Neural progenitor cell (in vitro differentiated cells): ENCODE measurements at regions not wholly inside any gene's neighbourhood (a gene's known extent, or its start where the extent isn't known, plus 50 kb on each side); places are given as distances from the start of the nearest gene placed in this dataset.

Experiments used
- DNase-seq: peaks from one replicate; pipeline ENCODE4 v3.0.0-alpha.2; 2016; ENCODE audit warnings: low spot score
- H2AFZ ChIP-seq: fragments of 200-600 bp; sonication (generic); replicated peaks from 2 replicates; pipeline ENCODE4 v1.6.1; 2016; ENCODE audit warnings: antibody characterized with exemption
- H3F3A ChIP-seq: fragments of 200-600 bp; sonication (generic); 2 replicates; pipeline ENCODE4 v1.6.1; 2016; ENCODE audit warnings: antibody characterized with exemption, low read depth
- H3K27ac ChIP-seq: fragments of 200-600 bp; sonication (generic); 2 replicates; pipeline ENCODE4 v1.5.1; 2016; ENCODE audit warnings: mild to moderate bottlenecking
- H3K27me3 ChIP-seq: fragments of 200-600 bp; sonication (generic); 2 replicates; pipeline ENCODE4 v1.6.1; 2016; ENCODE audit warnings: mild to moderate bottlenecking, moderate library complexity
- H3K36me3 ChIP-seq: fragments of 200-600 bp; sonication (generic); 2 replicates; pipeline ENCODE4 v1.5.1; 2016
- H3K4me1 ChIP-seq: fragments of 200-600 bp; sonication (generic); 2 replicates; pipeline ENCODE4 v1.6.1; 2016; ENCODE audit warnings: mixed run types
- H3K4me2 ChIP-seq: fragments of 200-600 bp; sonication (generic); 2 replicates; pipeline ENCODE4 v1.6.1; 2016
- H3K4me3 ChIP-seq: fragments of 200-600 bp; sonication (generic); 2 replicates; pipeline ENCODE4 v1.5.1; 2016
- H3K79me2 ChIP-seq: fragments of 200-600 bp; sonication (generic); 2 replicates; pipeline ENCODE4 v1.6.1; 2016; ENCODE audit warnings: low read depth
- H3K9ac ChIP-seq: fragments of 200-600 bp; sonication (generic); 2 replicates; pipeline ENCODE4 v1.6.1; 2016
- H3K9me3 ChIP-seq: fragments of 200-600 bp; sonication (generic); 2 replicates; pipeline ENCODE4 v1.5.1; 2016; ENCODE audit warnings: low read depth
- H4K20me1 ChIP-seq: fragments of 200-600 bp; sonication (generic); 2 replicates; pipeline ENCODE4 v1.6.1; 2016; ENCODE audit warnings: low read depth
- H3K27ac Mint-ChIP-seq: 3 replicates; pipeline ENCODE4 v1.8.0; 2021; ENCODE audit warnings: mixed read lengths
- H3K27me3 Mint-ChIP-seq: 2 replicates; pipeline ENCODE4 v1.8.0; 2022; ENCODE audit warnings: low read depth, mild to moderate bottlenecking, inconsistent platforms, moderate library complexity, mixed read lengths; ENCODE audit not compliant: insufficient read depth
- H3K36me3 Mint-ChIP-seq: 3 replicates; pipeline ENCODE4 v1.8.0; 2021; ENCODE audit warnings: mixed read lengths
- H3K4me1 Mint-ChIP-seq: 3 replicates; pipeline ENCODE4 v1.8.0; 2021; ENCODE audit warnings: mixed read lengths
- H3K4me3 Mint-ChIP-seq: 3 replicates; pipeline ENCODE4 v1.8.0; 2021; ENCODE audit warnings: mild to moderate bottlenecking, moderate library complexity, mixed read lengths
- H3K9me3 Mint-ChIP-seq: 3 replicates; pipeline ENCODE4 v1.8.0; 2020; ENCODE audit warnings: mixed read lengths
- EZH2 ChIP-seq: fragments of 200-600 bp; sonication (generic); IDR thresholded peaks from 2 replicates; pipeline ENCODE4 v1.6.1; 2017; ENCODE audit warnings: antibody characterized with exemption, mild to moderate bottlenecking, moderate library complexity
- EZH2phosphoT487 ChIP-seq: fragments of 200-600 bp; sonication (generic); IDR thresholded peaks from 2 replicates; pipeline ENCODE4 v1.6.1; 2017; ENCODE audit warnings: antibody characterized with exemption
- TF ChIP-seq, protein P1 (sequence below): fragments of 200-600 bp; sonication (generic); IDR thresholded peaks from 2 replicates; pipeline ENCODE4 v1.5.1; 2017; ENCODE audit warnings: antibody characterized with exemption, mild to moderate bottlenecking

DNA sequence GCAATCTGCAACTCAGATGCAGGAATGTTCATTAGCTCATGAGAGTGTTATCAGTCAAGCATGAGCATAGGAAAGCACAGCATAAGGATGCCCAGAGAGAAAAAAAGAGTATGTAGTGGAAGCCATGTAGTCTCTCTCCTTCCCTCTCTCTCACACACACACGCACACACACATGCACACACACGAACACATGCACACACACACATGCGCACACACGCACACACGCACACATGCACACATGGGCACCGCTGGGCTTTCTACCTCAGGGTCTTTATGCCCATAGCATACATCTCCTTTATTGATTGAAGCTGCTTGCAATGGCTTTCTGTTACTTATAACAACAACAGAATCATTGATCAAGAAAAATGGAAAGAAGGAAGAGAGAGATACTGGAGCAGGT, 240.9 kb downstream of the ETNK1 start:
- Mint-ChIP-seq H3K4me3 (no peak overlapping the region), H3K36me3 (no peaks in the 10 kb centered on the region), H3K9me3 (no peaks in the 10 kb centered on the region), H3K27ac (no peak overlapping the region), H3K4me1 (peaks cover 3% of the 10 kb centered on the region), H3K27me3 (no peaks in the 10 kb centered on the region)
- H3K79me2 ChIP-seq = no peaks in the 10 kb centered on the region
- DNase-seq = no peak
- TF ChIP-seq EZH2phosphoT487 (no peak), EZH2 (no peak)
- TF ChIP-seq, protein P1, sequence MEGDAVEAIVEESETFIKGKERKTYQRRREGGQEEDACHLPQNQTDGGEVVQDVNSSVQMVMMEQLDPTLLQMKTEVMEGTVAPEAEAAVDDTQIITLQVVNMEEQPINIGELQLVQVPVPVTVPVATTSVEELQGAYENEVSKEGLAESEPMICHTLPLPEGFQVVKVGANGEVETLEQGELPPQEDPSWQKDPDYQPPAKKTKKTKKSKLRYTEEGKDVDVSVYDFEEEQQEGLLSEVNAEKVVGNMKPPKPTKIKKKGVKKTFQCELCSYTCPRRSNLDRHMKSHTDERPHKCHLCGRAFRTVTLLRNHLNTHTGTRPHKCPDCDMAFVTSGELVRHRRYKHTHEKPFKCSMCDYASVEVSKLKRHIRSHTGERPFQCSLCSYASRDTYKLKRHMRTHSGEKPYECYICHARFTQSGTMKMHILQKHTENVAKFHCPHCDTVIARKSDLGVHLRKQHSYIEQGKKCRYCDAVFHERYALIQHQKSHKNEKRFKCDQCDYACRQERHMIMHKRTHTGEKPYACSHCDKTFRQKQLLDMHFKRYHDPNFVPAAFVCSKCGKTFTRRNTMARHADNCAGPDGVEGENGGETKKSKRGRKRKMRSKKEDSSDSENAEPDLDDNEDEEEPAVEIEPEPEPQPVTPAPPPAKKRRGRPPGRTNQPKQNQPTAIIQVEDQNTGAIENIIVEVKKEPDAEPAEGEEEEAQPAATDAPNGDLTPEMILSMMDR = no peak
- H3K4me2 ChIP-seq = no peak overlapping the region
- no peaks in the 10 kb centered on the region for H3F3A ChIP-seq
- no peaks in the 10 kb centered on the region for H3K27me3 ChIP-seq
- H3K9me3 ChIP-seq = no peaks in the 10 kb centered on the region
- H3K4me1 ChIP-seq = peaks cover 6% of the 10 kb centered on the region
- no peak overlapping the region for H3K4me3 ChIP-seq
- no peak overlapping the region for H3K27ac ChIP-seq
- no peak overlapping the region for H3K9ac ChIP-seq
- H2AFZ ChIP-seq = no peak overlapping the region
- H4K20me1 ChIP-seq = no peaks in the 10 kb centered on the region
- no peaks in the 10 kb centered on the region for H3K36me3 ChIP-seq

DNA sequence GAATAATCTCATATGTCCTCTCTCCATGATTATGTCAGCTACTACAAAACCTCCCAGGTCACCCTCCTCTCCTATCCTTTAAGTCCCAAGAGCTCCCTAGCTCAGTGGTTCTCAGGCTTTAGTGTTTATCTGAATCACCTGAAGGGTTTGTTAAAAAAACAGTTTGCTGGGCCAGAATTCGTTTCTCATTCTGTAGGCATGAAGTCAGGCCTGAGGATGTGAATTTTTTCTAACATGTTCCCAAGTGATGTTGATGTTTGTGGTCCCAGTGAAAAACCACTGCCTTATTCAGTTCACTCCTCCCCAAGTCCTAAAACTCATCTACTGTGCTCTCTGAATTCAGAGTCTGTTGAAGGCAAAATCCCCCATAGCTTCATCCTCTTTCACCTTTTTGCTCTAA, 241.4 kb downstream of the ETNK1 start:
- H3K27me3 Mint-ChIP-seq = no peaks in the 10 kb centered on the region
- no peaks in the 10 kb centered on the region for H3K9me3 Mint-ChIP-seq
- no peak overlapping the region for H3K9ac ChIP-seq
- H3K9me3 ChIP-seq = no peaks in the 10 kb centered on the region
- no peak overlapping the region for H3K4me2 ChIP-seq
- H4K20me1 ChIP-seq = no peaks in the 10 kb centered on the region
- H3F3A ChIP-seq = no peaks in the 10 kb centered on the region
- TF ChIP-seq, protein P1 = no peak
- TF ChIP-seq EZH2phosphoT487 = no peak
- no peak for TF ChIP-seq EZH2
- no peak overlapping the region for H3K27ac ChIP-seq
- no peaks in the 10 kb centered on the region for H3K36me3 ChIP-seq
- H3K27ac Mint-ChIP-seq = no peak overlapping the region
- no peak overlapping the region for H3K4me3 ChIP-seq
- DNase-seq = no peak
- no peaks in the 10 kb centered on the region for H3K36me3 Mint-ChIP-seq
- H2AFZ ChIP-seq = no peak overlapping the region
- H3K79me2 ChIP-seq = no peaks in the 10 kb centered on the region
- no peaks in the 10 kb centered on the region for H3K4me1 Mint-ChIP-seq
- H3K4me1 ChIP-seq = peaks cover under 1% of the 10 kb centered on the region
- H3K4me3 Mint-ChIP-seq = no peak overlapping the region
- no peaks in the 10 kb centered on the region for H3K27me3 ChIP-seq

DNA sequence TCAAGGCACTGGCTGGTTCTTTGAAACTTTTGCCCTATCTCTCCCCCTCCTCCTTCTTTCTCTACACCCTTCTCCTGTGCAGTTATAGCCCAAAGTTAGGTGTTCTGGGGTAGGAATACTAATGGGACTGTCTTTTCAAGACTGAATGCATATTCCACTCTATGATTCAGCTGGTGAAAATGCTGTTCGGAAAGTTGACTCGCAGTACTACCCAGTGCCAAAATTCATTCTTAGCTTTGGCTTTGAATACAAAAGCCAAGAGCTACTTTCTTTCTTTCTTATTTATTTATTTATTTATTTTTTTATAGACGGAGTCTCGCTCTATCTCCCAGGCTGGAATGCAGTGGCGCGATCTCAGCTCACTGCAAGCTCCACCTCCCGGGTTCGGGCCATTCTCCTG, 249.2 kb downstream of the ETNK1 start:
- Histone ChIP-seq H3K27ac (no peak overlapping the region), H3K27me3 (no peaks in the 10 kb centered on the region), H3K9me3 (no peaks in the 10 kb centered on the region), H3K36me3 (no peaks in the 10 kb centered on the region), H3K4me1 (no peaks in the 10 kb centered on the region), H2AFZ (no peak overlapping the region), H3K9ac (no peak overlapping the region), H4K20me1 (no peaks in the 10 kb centered on the region), H3K4me2 (no peak overlapping the region), H3K4me3 (no peak overlapping the region), H3F3A (no peaks in the 10 kb centered on the region), H3K79me2 (no peaks in the 10 kb centered on the region)
- Mint-ChIP-seq H3K27me3 (peaks cover 3% of the 10 kb centered on the region), H3K27ac (no peak overlapping the region), H3K36me3 (no peaks in the 10 kb centered on the region), H3K4me1 (no peaks in the 10 kb centered on the region), H3K9me3 (no peaks in the 10 kb centered on the region), H3K4me3 (no peak overlapping the region)
- DNase-seq = no peak
- TF ChIP-seq, protein P1 = no peak
- TF ChIP-seq EZH2 = no peak
- TF ChIP-seq EZH2phosphoT487 = no peak

DNA sequence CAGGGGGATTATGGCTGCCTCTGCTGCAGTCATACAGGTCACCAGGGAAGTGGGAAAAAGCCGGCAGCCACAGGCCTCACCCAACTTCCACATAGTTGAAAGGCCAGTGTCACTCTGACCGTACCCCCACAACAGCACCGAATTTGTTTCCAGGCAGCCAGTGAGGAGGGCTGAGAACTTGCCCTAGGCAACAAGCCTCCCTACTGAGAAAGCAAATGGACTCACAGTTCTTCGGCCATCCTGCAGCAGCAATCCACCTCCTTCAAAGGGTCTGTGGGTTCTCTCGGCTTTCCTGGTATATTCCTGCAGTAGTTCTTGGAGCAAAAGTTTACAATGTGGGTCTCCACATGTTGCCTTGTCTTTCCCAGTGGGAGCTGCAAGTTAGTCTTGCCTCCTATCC, 251.3 kb downstream of the ETNK1 start:
- Histone ChIP-seq H2AFZ (no peak overlapping the region), H3K4me2 (no peak overlapping the region), H4K20me1 (no peaks in the 10 kb centered on the region), H3K79me2 (no peaks in the 10 kb centered on the region), H3K36me3 (no peaks in the 10 kb centered on the region), H3K9ac (no peak overlapping the region), H3K4me1 (no peaks in the 10 kb centered on the region), H3F3A (no peaks in the 10 kb centered on the region), H3K9me3 (no peaks in the 10 kb centered on the region), H3K27me3 (no peaks in the 10 kb centered on the region), H3K4me3 (no peak overlapping the region), H3K27ac (no peak overlapping the region)
- Mint-ChIP-seq H3K9me3 (no peaks in the 10 kb centered on the region), H3K4me1 (no peaks in the 10 kb centered on the region), H3K4me3 (no peak overlapping the region), H3K27me3 (peaks cover 3% of the 10 kb centered on the region), H3K36me3 (no peaks in the 10 kb centered on the region), H3K27ac (no peak overlapping the region)
- TF ChIP-seq, protein P1 = no peak
- TF ChIP-seq EZH2phosphoT487 (no peak), EZH2 (no peak)
- no peak for DNase-seq
